ENCODE measurements at regions not wholly inside any gene's neighbourhood (a gene's known extent, or its start where the extent isn't known, plus 50 kb on each side); places are given as distances from the start of the nearest gene placed in this dataset.

DNA sequence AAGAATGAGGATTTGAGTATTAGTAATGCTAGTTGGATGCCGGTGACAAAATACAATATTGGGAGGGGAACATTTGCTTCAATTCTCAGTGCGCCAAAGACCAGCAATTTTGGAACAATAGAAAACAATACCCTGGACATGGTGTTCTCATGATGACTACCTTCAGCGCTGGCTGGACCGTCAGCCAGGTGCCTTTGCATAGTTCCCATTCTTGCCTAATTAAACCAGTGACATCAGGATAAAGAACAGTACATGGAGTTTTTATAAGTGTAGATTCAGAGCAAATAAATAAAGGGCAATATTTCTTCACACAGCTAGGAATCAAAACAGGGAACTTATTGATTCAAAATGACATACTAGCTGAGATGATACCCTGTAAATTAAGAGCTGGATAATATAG, 404.8 kb upstream of the RORA start:
- DNase-seq (ENCODE audit: low read depth), result no peak

DNA sequence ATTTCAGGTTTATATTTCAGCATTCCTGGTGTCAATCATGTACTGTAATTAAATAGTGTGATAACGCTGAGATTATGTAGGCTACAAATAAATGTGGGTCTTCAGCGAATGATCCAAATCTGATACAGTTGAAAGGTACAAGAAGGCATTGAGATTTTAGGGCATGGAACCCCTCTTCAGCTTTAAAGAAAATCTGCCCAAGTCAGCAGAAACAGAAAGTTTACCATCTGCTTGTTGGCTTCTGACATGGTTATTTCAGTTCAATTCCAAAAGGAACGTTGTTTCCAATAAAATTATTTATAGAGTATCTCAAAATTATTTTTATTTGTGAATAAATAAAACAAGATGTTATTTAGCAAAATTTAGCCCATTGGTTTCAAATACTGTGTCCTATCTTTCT, 400.2 kb upstream of the RORA start:
- DNase-seq (ENCODE audit: low read depth), result no peak

DNA sequence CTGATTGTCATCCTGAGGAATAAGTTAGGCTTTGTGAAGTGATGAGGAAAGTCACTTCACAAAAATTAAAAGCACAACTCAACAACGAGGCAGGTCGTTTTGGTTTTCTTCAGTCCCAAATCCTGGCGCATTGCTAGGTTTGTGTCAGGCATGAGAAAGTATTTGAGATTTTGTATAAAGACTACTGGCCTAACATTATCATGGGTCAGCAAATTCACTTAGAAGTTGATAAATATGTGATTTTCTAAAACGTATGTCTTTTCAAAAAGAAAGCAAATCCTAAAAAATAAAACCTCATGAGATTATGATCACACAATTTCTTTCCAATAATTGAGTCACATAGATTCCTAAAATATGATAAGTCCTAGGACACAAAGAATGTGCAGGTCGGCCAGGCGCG, 395.8 kb upstream of the RORA start:
- DNase-seq (ENCODE audit: low read depth), result no peak

DNA sequence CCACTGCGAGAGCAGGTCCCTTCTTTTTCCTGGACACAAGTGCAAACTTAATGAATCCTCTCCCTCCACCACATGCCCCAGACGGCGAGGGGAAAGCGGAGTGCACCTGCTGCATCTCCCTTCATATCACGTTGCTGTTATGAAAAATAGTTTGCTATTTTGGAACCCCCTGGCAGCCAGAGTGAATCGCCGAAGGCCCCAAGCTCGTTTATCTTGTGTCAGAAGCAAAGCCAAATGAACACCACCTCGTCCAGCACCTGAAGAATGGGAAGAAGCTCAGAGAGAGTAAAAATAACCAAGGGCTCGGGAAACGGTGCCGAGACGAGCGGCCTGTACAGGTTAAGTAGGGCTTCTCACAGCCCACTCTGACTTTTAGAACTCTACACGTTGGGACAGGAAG, 394.6 kb upstream of the RORA start:
- no peak for DNase-seq (ENCODE audit: low read depth)

DNA sequence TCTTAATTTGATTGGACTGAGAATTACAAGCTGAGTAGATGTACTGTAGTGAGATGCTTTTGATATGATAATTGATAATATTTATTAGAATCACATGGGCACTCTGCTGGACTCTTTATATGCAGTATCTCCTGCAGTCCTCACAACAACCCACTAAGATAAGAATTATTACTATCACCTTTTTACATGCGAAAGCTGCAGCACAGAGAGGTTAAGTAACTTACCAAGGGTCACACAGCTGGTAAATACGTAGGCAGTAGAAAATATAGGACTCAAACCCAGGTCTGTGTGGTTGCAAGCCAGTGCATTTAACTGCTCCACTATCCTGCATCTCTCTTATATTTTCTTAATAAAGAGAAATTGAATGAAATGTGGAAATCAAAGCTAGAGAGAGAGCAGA, 392.8 kb upstream of the RORA start:
- DNase-seq (ENCODE audit: low read depth), result no peak

DNA sequence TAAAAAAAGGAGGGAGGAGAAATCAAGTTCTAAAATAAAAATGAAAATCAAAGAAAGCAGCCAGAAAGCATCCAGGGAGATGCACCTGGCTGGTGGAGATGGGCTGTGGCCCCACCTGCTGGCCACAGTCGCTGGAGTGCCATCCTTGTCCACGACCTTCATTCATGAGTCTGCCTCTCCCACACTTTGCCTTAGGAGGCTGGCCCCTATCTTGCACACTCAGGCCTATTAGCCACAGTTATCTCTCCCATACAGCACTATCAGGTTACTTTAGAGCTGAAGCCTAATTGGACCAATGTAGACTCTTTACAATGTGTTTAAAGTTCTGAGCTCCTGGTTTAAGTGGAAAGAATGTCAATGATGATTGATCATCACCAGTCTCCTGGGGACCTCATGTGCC, 392.0 kb upstream of the RORA start:
- no peak for DNase-seq (ENCODE audit: low read depth)

DNA sequence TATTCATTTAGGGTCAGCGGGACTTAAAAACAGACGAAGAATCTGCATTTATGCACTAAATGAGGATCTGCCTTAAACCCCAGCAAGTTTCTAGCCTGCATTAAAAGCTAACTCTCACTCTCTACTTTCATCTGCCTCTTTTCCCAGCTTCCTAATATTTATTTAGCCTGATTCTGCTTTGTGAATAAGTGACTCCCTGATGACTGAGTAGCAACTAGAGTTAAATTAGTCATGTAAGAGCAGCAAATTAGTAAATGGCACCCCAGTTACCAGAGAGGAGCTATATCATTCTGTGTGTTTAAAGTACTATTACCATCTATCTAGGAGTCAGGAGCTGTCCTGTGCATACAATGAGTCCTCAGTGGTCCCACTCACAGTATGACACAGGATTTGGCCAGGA, 391.0 kb upstream of the RORA start:
- no peak for DNase-seq (ENCODE audit: low read depth)

DNA sequence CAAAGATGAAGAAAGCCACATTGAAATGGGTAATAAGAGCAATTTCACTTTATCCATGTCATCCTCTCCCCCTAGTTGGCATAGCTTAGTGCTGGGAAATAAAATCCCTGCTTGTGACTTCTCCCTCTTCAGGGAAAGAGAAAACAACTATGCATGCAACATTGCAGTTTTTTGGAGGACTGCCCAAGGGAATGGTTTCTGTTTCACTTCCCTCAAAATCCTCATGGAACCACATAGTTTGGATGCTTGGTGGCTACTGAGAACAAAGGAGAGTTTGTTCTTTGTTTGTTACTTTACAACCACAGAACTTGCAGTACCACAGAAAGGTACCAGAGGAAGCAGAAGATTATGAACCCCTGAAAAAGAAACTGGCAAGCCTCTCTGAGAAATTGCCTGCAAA, 384.6 kb upstream of the RORA start:
- DNase-seq (ENCODE audit: low read depth), result no peak

DNA sequence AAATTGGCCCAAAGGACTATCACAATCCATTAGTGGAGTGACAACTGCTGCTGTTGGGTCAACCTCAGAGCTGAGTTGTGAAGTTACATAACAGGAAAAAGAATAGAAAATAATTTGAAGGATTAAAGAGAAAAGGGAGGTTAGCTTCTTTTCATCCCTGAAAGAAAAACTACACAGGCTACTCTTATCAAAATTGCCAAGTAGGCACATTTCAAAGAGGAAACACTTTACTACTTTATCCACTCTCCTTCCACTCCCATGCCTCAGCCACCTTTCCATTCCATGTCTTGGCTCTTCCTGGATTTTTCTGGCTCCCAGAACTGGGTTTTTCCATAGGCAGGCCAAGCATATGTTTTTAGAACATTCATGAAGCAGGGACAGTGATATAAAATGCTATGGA, 384.0 kb upstream of the RORA start:
- DNase-seq (ENCODE audit: low read depth), result no peak

DNA sequence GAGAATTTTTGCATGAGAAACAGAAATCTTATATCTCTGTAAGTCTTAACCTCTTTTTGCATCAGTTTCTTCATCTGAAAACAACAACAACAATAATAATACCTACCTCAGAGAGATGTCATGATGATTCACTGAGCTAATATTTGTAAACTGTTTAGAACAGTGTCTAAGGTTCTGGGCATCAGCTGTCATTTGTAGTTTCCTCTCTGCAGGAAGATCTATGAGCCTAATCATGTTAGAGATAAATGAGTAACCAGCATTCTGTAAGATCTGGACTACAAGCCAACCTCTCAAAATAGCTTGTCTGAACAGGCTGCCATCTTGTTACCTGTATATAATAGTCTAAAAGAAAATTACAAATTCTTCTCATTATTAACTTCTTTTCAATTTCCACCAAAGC, 383.0 kb upstream of the RORA start:
- DNase-seq (ENCODE audit: low read depth), result no peak

DNA sequence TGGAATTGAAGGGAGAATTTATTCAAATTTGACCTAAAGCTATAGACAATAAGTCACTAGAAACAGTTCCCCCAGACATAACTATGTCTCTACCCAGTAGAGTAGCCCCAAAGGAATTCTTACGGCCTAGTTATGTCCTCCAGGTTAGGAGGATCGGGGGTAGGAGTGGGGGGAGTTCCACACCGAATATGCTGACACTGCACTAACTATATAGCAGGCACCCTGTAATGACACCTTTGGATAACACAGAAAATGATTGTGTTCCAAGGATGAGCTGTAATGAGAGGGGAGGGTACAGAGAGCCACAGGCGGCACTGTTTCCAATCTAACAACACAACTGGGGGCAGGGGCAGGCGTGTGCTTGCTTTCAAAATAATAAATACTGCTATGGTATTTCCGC, 376.2 kb upstream of the RORA start:
- DNase-seq (ENCODE audit: low read depth), result no peak

DNA sequence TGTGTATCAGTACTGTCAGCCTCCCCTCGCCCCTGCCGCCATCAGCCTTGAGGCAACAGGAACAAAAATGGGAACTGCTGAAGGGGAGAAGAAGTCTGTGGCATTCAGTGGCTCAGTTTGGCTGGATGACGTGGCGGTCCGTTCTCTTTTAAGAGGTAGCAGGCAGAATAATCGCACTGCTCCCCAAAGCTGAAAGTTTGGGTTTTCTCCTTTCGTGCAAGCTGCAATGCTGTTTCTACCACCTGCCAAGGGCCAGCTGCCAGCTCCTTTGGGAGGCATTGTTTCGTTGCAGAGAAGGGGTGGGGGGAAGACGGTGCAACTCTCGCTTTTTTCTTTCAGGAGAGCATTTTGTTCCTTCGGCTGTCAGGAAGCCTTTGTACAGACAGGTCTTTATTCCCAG, 369.6 kb upstream of the RORA start:
- no peak for DNase-seq (ENCODE audit: low read depth)

DNA sequence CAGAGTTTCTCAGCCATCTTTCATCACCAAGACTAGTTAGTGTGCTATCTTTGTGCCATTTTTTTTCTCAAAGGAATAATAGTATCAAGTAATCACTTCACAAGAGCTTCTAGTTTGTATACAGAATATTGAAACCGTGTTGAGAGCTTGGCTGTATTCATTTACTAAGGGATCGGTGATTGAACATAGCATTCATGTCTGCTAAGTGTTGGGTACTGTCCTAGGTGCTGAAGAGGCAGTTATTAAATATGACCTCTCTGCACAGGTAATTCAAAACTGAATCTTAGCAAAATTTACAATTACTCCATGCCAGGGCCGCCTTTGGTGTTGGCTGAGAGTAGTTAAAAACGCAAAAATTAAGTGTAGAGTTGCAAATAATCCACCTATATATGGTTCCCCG, 355.3 kb upstream of the RORA start:
- no peak for DNase-seq (ENCODE audit: low read depth)

DNA sequence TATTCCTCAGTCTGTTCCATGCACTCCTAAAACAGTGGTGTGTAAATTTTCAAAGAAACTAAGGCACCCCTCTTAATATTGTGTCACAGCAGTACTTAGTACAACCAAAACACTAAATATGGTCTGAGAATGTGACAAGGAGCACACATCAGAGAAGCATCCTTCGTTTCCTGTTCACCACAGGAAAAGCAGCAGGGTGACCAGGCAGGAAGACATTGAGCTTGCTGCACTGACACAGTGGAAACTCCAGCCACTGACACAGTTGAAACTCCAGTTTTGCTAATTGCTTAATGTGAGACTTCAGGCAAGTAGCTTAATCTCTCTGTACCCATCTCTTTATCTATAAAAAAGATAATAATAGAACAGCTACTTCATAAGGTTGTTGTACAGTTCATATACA, 353.0 kb upstream of the RORA start:
- no peak for DNase-seq (ENCODE audit: low read depth)

DNA sequence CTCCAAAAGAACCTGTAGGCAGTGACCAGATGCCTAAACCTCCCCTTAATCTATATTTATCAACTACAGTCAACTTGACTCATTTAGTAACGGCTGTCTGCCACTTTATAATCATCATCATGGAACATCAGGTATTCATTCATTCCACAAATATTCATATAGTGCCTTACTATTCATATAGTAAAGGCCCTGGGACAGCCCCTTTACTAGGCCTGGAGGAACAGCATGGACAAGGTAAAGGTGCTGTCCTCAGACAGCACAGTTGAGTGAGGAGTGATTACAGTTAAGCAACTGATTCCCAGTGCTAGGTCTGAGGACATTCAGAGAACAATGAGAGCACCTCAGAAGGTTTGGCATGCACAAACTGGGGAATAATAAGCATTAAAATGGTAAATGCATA, 346.5 kb upstream of the RORA start:
- DNase-seq (ENCODE audit: low read depth), result no peak

DNA sequence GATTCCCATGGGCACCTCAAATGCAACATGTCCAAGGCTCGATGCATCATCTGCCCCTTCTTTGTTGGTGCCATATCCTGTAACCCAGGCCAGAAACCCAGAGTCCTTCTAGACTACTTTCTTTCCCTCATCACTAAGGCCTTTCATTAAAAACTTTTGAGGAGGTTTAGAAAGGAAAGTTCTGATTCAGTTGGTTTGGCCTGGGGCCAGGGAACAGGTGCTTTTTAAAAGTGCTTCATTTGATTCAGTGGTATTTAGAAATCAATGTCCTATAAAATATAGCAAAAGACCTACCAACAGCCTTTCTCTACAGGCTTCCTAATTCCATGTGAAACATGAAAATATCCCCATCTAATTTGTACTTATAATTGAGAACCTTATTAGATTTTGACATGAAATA, 341.9 kb upstream of the RORA start:
- no peak for DNase-seq (ENCODE audit: low read depth)

DNA sequence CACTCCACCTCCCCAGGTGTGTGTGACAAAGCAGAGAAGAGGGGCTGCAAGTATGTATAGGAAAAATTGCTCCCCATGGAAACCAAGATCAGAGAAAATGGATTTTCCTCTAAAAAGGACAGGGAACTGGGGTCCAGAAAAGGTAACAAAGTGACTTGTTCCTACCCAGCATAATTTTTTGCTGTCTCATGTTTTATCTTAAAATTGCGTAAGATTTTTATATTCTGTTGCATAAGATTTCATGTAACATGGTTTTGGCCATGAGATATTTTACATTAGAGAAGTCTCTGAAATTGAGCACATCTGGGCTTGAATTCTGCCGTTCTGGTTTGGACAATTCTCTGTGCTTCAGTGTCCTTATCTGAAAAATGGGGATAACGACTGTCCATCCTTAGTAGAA, 335.7 kb upstream of the RORA start:
- DNase-seq (ENCODE audit: low read depth), result no peak

DNA sequence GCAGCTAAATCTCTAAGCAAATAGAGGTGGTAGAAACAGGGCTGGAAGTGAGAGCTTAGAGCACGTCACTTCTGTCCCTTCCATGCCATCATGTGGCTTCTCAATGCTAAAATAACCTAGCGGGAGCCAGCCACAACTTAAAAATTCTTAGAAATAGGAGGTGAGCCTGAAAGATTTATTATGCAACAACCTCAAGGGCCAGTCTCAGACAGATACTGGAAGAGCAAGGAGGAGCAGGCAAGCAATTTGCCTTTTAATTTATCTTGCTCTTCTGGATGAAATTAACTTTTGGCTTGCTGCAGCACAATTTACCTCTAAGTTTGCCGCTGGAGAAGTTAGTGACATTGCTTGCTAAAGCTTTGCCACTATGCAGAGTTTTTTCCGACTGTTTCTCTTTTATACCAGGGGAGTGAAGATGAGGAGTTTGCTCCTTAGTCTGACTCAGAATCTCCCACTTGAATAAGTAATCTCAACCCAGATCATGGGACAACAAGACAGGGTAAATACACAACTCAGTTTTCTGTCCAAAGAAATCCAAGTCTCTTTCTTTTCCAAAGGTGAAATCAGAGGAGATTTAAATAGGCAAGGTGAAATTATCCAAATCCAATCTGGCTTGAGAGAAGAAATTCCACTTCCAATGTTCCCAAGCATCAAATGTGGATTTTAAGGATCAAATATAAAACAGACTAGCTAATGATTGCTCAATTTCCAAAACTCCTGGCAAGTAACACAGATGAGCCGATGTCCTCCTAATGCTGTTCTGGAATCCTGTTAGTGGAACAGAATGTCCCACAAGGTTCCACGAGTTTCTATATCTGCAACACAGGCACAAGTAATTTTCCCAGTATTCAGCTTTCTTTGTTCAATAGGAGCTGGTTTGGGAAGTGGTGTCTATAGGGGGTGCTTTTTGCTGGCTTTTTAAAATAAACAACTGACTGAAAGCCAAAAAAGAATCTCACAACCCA, 329.4 kb upstream of the RORA start:
- no peak for DNase-seq (ENCODE audit: low read depth)

DNA sequence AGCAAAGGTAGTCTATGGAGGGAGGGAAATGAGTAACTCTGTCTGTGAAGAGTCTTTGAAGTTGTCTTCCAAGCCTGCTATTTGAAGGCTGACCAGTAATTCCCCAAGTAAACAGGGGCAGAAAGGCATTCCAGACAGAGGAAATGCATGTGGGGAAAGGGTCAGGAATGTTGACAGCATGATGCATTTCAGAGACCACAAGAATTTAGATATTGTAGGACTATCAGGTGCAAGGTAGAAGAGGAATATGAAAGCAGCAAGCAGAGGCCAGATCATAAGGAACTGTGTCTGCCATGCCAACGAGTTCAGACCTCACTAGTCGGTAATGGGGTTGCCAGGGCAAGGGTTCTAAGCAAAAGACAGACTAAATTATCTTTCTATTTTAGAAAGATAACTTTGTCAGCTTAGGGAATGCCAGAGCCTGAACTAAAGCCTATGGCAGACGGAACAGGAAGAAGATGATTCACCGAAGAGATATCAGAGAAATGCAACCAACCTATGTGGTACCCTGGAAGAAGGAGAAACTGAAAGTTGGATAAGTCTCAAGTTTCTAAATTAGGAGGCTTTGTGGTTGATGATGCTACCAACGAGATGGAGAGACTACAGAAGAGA, 327.0 kb upstream of the RORA start:
- DNase-seq (ENCODE audit: low read depth), result peak; percentile 59

DNA sequence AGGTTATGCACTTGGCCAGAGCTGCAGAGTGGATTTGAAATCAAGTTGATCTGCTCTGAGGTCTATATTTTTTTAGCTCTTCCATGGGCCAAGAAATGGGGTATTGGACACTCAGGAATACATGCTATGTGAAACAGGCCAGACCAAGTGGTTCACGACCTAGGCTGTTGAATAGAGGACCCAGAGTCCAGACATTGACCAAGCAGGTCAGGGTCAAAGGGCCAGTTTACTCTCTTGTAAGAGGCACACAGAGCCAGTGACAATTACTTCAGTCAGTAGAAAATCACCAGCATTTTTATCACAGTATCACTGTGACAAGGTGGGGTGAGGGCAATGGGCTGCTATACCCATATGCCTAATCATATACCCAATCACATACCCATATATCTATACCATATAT, 320.6 kb upstream of the RORA start:
- no peak for DNase-seq (ENCODE audit: low read depth)

DNA sequence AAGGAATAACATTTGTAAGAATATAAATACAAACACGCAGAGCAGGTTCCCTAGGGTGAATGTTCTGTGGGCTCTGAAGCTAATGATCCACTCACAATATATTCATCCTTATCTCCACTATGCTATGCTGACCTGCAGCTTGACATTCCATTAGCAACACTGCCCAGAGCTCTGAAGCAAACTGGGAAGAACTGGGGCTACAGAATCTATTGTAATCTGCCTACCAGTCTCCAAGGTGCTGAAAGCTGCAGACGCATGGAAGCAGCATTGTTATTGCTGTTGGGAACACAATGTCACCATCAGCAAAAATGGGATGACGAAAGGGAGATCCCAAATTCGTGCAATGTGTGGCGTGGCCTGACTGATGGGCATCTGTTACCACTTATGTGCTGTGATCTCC, 316.7 kb upstream of the RORA start:
- no peak for DNase-seq (ENCODE audit: low read depth)

DNA sequence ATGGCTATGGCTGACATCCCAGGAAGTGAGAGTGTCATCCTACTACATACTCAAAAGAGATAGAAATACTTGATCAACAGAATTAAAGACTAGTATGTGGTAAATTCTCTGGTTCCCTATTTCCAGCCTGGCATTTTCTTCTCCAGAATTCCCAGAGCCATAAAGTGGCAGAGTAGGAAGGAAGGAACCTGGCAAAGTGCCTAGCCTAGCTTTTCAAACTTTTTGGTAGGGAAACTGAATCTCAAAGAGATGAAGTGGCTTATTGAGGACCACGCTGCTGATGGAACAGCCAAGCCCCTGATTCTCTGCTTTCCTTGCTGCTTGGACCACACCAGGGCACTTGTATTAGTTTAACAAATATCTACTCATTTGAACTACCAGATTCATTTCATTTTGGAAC, 312.4 kb upstream of the RORA start:
- no peak for DNase-seq (ENCODE audit: low read depth)

DNA sequence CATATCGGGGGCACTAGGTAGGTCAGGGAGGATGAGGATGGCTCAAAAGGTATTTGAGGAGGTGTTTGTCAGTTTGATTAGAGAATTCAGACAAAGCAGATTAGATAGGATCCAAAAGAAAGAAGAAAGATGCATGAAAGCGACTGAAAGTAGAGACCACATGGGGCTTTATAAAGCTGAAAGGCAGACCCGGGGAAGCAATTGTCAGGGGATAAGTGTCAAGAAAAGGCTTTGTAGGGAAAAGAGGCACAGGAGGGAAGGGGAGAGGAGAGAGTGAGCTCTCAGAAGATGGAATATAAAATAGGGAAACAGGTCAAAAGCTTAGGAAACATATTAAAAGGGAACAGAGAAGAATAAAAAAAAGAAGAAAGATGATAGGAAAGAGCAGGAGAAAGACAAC, 308.2 kb upstream of the RORA start:
- no peak for DNase-seq (ENCODE audit: low read depth)

DNA sequence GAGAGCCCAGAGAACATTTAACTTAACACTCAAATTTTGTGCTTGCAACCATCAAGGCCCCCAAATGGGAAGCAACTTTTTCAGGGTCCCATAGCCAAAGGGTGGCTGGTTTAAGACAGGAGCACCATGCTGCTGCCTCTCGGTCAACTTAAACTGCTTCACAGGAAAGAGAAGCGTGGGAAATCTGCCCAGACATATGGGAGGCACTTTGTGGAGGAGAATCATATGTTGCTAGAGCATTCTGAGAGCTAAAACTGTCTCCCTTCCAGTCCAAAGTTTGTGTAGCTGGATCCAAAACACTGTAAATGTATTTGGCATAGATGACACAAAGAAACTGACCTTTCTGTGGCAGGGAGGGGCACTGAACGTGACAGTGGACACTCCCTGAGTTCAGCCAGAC, 305.9 kb upstream of the RORA start:
- no peak for DNase-seq (ENCODE audit: low read depth)

Measured in amniotic epithelial cell (primary cell).